ENCODE measurements at regions not wholly inside any gene's neighbourhood (a gene's known extent, or its start where the extent isn't known, plus 50 kb on each side); places are given as distances from the start of the nearest gene placed in this dataset.

DNA sequence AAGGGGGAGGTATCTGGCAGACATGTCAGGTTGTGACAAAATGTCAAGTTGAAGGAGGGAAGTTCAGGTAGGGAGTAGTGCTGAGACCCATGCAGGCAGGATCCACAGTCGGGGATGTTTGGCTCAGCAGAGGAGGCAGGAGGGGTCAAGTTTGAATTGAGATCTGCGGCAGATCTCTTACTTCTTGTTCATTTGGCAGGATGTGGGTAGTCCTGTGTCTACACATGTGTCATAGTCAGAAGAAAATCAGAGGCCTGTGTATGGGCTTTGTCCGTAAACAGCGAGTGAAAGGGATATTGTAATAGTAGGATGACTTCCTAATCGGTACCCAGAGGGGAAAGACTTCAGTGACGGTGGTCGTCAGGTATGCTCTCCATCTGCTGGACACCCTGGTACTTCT lies 203.8 kb upstream of the MTPN start:
- TF ChIP-seq, protein P1, sequence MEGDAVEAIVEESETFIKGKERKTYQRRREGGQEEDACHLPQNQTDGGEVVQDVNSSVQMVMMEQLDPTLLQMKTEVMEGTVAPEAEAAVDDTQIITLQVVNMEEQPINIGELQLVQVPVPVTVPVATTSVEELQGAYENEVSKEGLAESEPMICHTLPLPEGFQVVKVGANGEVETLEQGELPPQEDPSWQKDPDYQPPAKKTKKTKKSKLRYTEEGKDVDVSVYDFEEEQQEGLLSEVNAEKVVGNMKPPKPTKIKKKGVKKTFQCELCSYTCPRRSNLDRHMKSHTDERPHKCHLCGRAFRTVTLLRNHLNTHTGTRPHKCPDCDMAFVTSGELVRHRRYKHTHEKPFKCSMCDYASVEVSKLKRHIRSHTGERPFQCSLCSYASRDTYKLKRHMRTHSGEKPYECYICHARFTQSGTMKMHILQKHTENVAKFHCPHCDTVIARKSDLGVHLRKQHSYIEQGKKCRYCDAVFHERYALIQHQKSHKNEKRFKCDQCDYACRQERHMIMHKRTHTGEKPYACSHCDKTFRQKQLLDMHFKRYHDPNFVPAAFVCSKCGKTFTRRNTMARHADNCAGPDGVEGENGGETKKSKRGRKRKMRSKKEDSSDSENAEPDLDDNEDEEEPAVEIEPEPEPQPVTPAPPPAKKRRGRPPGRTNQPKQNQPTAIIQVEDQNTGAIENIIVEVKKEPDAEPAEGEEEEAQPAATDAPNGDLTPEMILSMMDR (IDR thresholded peaks at IDR 0.05; ENCODE audit: insufficient read depth, low read length, poor library complexity, severe bottlenecking), result no peak
- TF ChIP-seq EZH2phosphoT487 (conservative IDR thresholded peaks at IDR 0.05; ENCODE audit: low read length), result no peak
- no peak overlapping the region for H3K27ac ChIP-seq (ENCODE audit: low read depth, low read length)

DNA sequence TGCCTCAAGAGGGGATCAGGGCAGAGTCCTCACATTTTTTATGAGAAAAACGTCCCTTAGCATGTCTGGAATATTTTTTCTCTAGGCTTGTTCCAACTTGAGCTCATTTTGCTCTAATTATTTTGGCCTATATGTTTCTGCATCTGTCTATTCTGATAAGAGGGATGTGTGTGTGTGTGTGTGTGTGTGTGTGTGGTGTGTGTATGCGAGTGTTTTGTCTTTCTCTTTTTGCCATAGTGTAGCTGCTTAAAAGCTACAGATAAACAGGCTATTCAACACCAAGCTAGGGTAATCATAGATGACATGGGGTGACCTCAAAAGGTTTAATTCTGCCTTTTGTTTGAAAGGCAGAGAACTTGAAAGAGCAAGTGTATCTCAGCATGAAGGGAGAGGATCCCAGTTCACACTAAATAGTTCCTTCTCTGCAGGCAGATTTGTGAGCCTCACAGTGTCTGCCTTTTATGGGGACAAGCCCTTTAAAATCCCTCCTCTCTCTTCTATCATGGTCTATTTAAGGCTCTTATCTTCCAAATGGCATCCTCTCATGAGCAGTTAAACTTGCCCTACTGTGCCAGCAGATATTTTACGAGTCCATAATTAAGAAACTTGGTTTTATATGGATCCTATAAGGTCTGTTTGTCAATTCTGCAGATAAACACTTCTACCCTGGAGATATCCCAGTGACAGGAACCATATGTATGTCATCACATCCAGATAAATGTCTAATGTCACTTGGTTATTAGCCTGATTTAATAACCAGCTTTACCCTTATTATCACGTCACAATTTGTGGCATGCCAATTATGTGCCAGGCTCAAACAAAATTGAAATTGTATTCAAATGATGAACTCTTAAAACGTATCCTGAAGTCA lies 202.9 kb upstream of the MTPN start:
- no peak for TF ChIP-seq EZH2phosphoT487 (conservative IDR thresholded peaks at IDR 0.05; ENCODE audit: low read length)
- TF ChIP-seq, protein P1 (IDR thresholded peaks at IDR 0.05; ENCODE audit: insufficient read depth, low read length, poor library complexity, severe bottlenecking), result no peak

More for the DNA sequence above, 203.8 kb upstream of the MTPN start:
- Histone ChIP-seq H2AFZ (ENCODE audit: low read depth, low read length, severe bottlenecking) (no peak overlapping the region), H3K27me3 (ENCODE audit: low read length) (no peaks in the 10 kb centered on the region), H4K20me1 (ENCODE audit: low read depth, low read length) (no peaks in the 10 kb centered on the region), H3K9ac (ENCODE audit: low read length) (no peak overlapping the region), H3K36me3 (ENCODE audit: low read length) (no peaks in the 10 kb centered on the region), H3K4me2 (ENCODE audit: low read depth, low read length, poor library complexity, severe bottlenecking) (no peak overlapping the region), H3K4me3 (ENCODE audit: insufficient read depth, low read length, poor library complexity, severe bottlenecking) (no peak overlapping the region), H3K9me2 (replicated peaks; ENCODE audit: insufficient read depth, low read length) (no peaks in the 10 kb centered on the region), H3K79me2 (ENCODE audit: insufficient read depth, low read length) (no peaks in the 10 kb centered on the region), H3F3A (ENCODE audit: insufficient read depth) (no peaks in the 10 kb centered on the region), H3K9me3 (ENCODE audit: insufficient read depth, low read length) (no peaks in the 10 kb centered on the region)

DNA sequence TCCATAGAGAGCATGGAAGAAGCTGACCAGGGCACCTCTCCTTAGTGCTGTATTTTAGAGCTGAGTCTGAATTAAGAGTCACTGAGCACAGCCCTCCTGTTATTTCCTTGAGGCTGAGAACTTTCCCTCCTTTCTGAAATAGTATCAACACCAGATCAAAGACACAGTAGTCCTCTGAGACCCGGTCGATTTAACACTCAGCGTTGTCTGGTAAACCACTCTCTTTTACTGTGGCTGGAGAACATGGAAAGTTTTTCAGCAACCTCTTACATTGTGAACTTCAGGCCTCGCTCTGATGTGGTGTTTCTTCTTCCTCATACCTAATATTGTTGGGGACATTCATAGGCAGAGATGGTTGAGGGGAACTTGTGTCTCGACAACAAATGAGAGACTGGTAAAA lies 202.0 kb upstream of the MTPN start:
- no peak for TF ChIP-seq EZH2phosphoT487 (conservative IDR thresholded peaks at IDR 0.05; ENCODE audit: low read length)
- TF ChIP-seq, protein P1 (IDR thresholded peaks at IDR 0.05; ENCODE audit: insufficient read depth, low read length, poor library complexity, severe bottlenecking), result no peak
- Histone ChIP-seq H3F3A (ENCODE audit: insufficient read depth) (no peaks in the 10 kb centered on the region), H2AFZ (ENCODE audit: low read depth, low read length, severe bottlenecking) (no peak overlapping the region)

More for the DNA sequence above, 202.9 kb upstream of the MTPN start:
- Histone ChIP-seq H3K9me2 (replicated peaks; ENCODE audit: insufficient read depth, low read length) (no peaks in the 10 kb centered on the region), H3K9me3 (ENCODE audit: insufficient read depth, low read length) (no peaks in the 10 kb centered on the region), H3K27ac (ENCODE audit: low read depth, low read length) (no peak overlapping the region), H3K4me3 (ENCODE audit: insufficient read depth, low read length, poor library complexity, severe bottlenecking) (no peak overlapping the region), H3K79me2 (ENCODE audit: insufficient read depth, low read length) (no peaks in the 10 kb centered on the region), H3F3A (ENCODE audit: insufficient read depth) (no peaks in the 10 kb centered on the region), H3K36me3 (ENCODE audit: low read length) (no peaks in the 10 kb centered on the region), H3K9ac (ENCODE audit: low read length) (no peak overlapping the region), H3K4me2 (ENCODE audit: low read depth, low read length, poor library complexity, severe bottlenecking) (no peak overlapping the region), H3K27me3 (ENCODE audit: low read length) (no peaks in the 10 kb centered on the region), H4K20me1 (ENCODE audit: low read depth, low read length) (no peaks in the 10 kb centered on the region), H2AFZ (ENCODE audit: low read depth, low read length, severe bottlenecking) (no peak overlapping the region)

More for the DNA sequence above, 202.0 kb upstream of the MTPN start:
- H3K4me3 ChIP-seq (ENCODE audit: insufficient read depth, low read length, poor library complexity, severe bottlenecking), result no peak overlapping the region
- no peaks in the 10 kb centered on the region for H4K20me1 ChIP-seq (ENCODE audit: low read depth, low read length)
- H3K4me2 ChIP-seq (ENCODE audit: low read depth, low read length, poor library complexity, severe bottlenecking), result no peak overlapping the region
- no peak overlapping the region for H3K27ac ChIP-seq (ENCODE audit: low read depth, low read length)
- H3K9me2 ChIP-seq (replicated peaks; ENCODE audit: insufficient read depth, low read length), result no peaks in the 10 kb centered on the region
- H3K79me2 ChIP-seq (ENCODE audit: insufficient read depth, low read length), result no peaks in the 10 kb centered on the region
- H3K9ac ChIP-seq (ENCODE audit: low read length), result no peak overlapping the region
- H3K36me3 ChIP-seq (ENCODE audit: low read length), result no peaks in the 10 kb centered on the region
- no peaks in the 10 kb centered on the region for H3K27me3 ChIP-seq (ENCODE audit: low read length)
- no peaks in the 10 kb centered on the region for H3K9me3 ChIP-seq (ENCODE audit: insufficient read depth, low read length)
